Endothelial cell of hepatic sinusoid (primary cell): ENCODE measurements at regions not wholly inside any gene's neighbourhood (a gene's known extent, or its start where the extent isn't known, plus 50 kb on each side); places are given as distances from the start of the nearest gene placed in this dataset.

Experiments
- in situ Hi-C: cut with HindIII; loops from 2 replicates; pipeline ENCODE4 v1.10.0; 2017; ENCODE audit warnings: low sequenced_read_pairs

DNA sequence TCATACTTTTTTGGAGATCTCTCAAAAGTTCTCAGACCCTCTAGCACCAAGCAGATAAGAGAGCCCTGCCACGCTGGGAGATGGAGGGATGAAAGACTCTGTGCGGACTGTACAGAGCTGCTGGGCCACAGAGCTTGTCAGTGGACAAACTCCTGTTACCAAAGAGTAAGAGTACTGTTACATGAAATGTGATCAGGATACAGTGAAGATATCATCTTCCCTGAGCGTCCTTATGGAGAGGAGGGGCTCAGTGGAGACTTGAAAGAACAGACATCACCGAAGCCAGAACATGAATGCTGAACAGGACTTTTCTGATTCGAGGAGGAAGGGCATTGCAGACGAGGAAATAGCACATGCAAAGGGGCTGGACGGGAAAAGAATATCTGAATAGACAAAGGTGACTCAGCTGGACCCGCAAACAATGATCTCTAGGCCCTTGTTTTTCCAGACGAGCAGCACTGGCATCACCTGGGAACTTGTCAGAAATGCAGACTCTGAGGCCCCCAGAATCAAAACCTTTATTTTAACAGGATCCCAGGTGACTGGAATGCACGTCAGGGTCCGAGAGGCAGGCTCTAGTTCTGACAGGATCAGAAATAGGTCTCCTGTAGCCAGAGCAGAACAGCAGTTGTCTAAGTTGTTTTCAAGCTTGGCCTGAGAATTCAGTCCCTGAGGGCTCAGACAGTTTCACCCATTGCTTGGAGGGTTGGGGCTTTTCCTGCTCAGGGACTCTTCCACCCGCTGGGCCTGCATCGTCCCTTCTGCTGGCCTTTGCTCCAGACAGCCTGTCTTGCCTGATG lies 277.9 kb downstream of the RPLP1 start:
- in situ Hi-C loops: no loop called here

DNA sequence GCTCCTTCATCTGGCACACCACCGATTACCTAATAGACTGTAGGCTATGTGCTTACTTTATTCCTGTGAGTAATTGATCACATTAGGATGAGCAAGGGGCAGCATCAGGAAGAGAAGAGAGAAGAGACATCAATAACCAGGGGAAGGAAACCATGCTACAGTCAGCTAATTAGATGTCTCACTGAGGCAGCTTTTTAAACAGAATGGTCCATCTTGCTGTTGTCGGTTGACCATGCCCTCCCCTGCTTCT lies 278.4 kb downstream of the RPLP1 start:
- in situ Hi-C loops: no loop called here

DNA sequence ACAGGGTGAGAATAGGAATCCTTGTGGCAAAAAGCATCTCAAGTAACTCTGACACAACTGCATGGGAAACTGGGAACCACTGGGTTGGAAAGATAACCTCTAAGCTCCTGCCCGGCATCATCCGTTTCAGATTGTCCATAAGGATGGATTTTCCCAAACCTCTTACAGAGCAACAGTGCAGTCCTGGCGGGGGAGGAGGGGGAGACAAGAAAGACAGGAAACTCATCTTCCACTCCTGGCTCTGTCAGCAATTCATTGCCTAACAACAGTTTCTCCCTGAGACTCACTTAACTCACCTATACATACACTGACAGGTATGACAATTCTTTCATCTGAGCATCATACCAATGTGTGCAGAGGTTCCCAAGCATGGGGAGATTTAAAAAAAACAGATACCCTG lies 279.0 kb downstream of the RPLP1 start:
- in situ Hi-C loops: no loop called here

DNA sequence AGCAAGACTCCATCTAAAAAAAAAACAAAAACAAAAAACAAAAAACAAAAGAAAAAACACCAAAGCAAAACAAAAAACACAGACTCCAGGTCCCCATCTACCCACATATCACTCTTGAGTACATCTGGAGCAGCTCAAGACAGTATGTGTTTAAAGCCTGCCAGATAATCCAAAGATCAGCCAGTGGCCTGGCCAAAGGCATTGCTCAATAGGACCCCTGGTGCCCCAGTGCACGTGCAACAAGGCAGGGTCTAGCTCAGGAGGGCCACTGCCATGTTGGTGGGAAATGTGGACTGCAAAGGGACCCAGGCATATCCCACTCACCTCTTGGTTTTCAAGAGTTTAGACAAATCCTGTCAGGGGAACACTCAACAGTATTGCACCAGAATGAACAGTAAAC lies 279.5 kb downstream of the RPLP1 start:
- in situ Hi-C loops: no loop called here

DNA sequence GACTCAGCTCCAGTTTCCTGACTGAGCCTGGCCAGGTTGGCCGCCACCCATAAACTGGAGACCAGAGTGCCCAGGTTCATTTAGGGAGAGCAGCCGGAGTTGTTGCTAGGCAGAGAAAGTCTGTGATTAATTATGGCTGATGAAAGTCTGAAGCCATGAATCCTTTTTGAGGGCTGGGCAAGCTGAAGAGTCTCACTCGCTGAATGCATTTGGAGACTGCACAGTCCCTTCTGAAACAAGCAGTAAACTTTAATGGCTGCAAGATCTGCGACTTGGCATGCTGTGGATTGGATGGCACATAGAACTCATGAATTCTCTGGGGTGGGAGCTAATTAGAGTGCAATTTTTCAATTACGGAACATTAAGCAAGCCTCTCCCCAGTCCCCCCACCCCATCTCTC lies 282.1 kb downstream of the RPLP1 start:
- in situ Hi-C loops: no loop called here

DNA sequence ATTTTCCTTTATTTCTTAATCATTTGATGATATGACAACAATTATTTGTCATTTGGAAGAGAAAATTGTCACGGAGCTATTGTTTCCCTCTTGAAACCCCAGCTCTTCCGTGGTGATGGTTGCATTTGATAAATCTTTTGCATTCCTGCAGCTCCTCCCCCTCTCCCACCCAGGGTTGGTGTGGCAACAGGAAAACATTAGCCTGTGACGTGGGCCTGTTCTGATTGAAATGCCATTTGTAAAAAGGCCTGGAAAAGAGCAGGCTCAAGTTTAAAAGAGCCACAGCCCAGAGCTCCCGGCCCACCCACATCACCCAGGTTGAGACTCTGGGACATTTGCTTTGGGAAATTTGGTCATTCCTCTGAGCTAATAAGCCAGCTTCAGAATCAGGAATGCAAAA lies 282.5 kb downstream of the RPLP1 start:
- in situ Hi-C loops: no loop called here

DNA sequence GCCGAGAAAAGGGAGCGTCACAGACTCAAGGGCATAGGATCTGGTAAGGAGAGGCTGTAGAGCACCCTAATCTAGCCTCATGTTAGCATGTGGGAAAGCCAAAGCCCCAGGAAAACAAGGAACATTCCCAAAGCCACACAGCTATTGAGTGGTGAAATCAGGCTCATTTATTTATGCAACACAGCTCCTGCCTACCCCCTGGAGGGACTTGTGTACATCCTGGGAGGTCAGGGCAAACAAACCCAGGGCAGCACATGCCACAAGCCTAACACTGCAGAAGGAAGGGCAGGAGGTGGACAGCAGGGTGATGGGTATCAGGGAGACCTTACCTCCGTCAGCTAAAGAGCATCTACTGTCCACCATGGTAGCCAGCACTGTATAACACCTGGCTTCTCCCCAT lies 283.5 kb downstream of the RPLP1 start:
- in situ Hi-C loops: no loop called here

DNA sequence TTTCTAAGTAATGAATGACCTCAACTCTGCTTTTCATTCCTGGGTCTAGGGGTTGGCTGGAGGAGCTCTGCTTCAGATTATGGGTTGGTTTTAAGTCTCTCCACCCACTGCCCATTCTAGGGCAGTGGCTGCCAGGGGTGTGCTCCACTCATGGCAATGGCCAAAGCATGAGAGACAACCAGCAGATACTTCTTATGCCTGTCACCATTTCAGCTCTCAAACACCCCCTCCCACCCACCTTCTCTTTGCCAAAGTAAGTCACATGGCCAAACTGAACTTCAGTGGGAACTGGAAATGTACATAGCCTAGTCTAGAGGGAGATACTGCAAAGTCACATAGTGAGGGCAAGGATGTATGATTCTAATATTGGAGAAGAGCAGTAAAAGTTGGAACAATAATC lies 285.3 kb downstream of the RPLP1 start:
- in situ Hi-C loops: no loop called here

DNA sequence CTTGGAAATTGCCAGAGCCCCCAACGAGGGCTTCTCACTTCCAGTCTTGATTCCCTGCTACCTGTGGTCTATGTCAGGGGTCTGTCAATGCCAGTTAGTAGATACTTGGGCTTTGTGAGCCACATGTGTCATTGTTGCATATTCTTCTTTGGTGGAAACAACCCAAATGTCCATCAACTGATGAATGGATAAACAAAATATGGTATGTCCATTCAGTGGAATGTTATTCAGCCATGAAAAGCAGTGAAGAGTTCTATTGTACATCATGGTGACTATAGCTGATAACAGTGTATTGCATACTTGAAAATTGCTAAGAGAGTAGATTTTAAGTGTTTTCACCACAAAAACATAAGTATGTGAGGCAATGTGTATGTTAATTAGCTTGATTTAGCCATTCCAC lies 288.1 kb downstream of the RPLP1 start:
- in situ Hi-C loops: no loop called here

DNA sequence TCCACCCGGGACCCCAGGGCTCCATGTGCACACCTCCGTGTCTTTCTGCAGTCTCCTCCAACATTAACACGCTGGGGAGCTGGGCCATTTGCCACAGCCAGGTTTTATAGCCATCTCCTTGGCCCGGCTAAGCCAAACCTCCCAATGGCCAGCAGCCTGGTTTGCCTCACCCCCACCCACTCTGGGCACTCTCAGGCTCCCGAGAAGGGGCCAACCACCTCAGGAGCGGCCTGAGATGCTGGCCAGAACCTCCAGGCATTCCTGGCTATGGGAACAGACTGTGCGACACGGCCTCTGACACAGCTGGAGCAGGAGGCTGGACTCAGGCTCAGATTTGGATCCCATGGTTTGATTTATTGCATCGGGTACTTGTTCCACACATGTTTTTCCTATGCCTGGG lies 289.7 kb downstream of the RPLP1 start:
- in situ Hi-C loops: no loop called here

DNA sequence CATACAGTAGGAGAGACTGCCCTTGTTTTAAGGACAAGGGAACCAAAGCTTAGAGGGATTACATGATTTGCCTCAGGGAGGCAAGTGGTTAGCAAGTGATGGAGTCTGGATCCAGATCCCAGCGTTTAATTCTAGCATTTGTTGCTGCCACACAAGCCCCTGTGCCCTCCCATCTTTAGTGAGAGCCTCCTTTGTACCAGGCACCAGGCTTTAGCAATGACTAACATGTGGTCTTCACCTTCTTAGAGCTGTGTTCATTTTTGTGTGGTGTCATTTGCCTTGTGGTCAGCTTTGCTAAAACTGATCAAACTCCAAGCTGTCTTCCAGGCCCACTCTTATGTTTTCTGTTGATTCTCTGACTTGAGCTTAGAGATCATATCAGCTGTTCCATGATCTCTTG lies 290.5 kb downstream of the RPLP1 start:
- in situ Hi-C loops: no loop called here

DNA sequence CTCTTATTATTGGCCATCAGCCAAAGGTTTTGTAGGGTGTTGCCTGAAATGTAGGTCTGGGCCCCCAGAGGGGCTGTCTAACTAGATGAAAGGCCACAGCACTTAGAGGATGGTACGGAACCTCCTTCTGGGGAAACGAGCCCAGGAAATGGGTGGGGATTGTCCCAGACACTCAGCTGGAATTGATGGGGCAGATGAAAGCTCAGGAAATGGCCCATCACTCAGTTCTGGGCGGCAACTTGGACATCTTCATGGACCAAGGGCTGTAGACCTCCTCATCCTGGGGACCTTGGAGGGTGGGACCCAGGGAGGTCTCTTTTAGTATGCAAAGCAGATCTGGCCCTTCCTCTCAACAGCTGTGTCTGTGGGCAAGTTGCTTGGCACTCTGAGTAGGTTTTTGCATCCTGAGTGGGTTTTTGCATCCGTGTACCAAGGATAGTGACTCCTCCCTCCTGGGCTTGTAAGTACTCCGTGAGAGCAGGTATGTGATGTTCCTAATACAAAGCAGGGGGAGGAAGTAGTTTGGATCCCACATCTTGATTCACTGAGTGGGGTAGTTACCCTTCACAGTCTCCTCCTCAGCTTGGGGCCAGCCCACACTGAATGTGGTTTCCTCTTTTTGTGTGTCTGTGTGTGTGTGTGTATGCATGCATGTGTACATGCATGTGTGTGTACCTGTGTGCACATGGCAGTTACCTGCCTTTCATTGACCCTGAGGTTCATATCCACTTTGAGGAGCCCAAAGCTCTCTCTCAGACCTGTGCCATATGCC lies 292.0 kb downstream of the RPLP1 start:
- in situ Hi-C loops: no loop called here

DNA sequence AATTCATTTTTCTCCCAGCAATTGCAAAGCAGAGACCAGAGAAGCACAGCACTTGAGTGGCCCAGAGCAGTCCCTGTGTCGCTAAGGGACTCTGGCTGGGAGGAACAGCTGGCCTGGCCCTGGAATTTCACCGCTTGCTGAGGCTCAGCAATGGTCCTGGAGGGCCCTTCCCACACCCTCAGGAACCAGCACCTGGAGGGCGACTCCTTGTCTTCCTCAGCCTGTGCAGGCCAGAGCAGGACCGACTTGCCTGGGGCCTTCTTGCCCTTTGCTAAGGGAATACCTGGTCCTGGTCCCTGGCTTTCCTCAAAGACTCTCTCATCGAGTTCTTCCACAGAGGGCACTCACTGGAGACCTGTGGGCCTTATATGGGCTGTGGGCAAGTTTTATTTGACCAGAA lies 294.6 kb downstream of the RPLP1 start:
- in situ Hi-C loops: no loop called here

DNA sequence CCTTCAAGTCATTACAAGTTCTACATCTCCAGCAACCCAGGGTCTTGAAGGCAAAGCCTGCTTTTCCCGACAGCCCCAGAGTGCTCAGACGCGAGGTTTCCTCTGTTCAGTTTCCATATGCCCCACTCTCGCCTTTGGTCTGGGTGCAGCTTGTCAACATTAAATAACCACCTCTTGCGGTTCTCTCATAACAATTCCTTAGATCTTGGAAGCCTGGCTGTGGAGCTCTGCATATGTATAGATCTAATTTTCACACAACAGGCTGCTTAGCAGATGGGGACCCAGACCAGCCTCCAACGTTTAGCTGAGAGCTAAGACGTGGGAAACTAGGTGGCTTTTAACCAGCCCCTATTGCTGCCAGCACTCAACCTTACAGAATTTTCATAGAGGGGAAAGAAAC lies 295.5 kb downstream of the RPLP1 start:
- in situ Hi-C loops: no loop called here

DNA sequence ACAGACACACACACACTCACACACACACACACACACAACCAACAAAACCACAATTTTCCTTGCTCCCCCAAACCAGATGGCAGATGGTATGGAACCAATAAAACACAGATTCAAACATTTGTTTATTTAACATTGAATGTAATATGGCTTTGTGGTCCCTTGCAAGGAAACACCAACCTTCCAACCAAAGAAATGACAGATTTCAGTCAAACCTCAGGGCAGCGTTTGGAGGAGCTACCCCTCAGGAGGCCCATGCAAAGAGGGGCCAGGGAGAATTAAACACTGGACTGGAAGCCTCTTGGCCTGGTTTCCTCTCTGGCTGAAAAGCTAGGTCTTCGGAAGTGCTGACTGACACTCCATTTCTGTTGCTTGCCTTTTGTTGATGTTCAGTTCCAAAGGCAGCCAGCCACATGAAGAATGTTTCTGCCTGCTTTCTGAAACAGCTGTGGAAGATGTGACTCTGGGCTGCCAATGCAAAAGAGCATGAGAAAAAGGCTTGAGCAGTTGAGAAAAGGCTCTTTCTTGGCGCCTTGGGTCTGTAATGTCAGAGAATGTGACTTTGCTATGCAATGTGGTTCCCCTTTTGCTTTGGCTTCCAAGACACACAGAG lies 296.1 kb downstream of the RPLP1 start:
- in situ Hi-C loops: no loop called here

DNA sequence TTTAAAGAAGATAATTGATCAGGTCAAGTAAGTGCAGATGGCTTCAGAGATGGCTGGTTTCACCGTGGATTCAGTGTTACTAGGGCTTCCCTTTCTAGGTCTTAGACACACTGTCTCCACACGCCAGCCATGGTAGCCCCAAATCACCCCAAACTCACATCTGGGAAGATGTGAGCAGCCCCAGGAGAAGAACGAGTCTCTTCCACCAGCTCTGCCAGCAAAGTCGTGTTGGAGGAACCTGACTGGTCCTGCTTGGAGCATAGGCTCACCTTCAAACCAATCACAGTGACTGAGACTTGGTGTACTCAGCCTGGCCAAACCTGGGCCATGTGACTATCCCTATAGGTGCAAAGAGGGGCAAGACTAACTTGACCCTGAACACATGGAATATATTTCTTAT lies 296.7 kb downstream of the RPLP1 start:
- in situ Hi-C loops: no loop called here

DNA sequence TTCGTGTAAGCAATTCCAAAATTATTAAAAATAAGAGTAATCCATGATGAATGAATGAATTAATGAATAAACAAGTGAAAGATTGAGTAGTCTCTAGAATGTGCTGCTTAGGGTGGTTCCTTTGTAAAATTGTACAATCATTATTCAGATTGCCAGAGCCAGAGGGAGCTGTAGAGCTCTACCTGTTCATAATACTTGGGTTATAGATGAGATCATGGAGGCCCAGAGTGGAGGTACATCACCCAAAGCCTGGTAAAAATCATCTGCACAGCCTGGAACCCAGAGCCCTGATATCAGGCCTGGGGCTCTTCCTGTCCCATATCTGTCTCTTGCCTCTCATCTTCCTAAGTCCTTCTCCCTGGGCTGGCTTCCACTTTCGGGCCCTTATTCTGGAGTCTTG lies 297.2 kb downstream of the RPLP1 start:
- in situ Hi-C loops: no loop called here

DNA sequence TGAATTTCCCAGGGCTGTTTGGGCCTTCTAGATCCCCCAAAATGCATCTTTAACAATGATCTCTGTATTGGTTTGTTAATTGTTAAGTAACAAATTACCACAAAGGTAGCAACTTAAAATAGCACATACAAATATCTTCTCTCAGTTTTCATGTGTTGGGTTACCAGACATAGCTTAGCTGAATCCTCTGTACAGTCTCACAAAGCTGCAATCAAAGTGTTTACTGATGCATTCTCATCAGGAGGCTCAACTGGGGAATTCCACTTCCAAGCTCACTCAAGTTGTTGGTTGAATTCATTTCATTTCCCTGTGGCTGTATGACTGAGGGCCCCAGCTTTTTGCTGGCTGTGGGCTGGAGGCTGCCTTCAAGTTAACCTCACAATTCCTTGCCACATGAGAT lies 297.6 kb downstream of the RPLP1 start:
- in situ Hi-C loops: no loop called here

DNA sequence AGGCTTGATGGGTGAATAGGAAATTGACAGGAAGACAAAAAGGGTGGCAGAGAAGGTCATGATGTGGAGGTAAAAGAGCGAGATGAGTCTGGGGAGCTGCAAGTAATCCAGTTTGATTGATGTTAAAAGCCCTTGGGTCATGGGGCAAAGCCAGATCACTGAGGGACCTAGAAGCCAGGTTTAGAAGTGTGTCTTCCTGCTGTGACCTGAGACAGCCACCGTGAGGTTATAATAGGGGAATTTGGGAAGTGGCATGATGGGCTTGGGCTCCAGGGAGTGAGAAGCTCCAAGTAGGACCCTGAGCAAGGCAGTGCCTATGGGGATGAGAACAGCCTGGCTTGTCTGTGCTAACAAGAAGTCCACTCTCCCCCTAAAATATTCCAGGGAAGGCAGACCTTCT lies 298.5 kb downstream of the RPLP1 start:
- in situ Hi-C loops: no loop called here

DNA sequence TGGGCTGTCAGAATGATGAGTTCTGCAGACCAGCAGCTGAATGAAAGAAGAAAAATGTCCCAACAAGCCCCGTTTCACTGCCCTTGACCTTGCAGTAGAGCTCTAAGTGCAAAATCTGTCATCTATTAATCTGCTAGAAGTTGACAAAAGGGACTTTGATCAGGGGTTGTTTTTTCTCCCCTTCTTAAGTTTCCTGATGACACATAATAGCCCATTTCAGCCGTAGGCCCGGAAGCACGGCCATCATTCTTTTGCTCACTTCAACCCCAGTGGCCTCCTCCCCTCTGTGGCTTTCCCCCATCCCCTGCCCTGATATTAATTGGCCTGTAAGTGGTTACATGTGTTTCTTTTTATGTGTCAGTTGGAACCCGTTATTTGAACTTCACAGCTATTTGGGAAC lies 298.9 kb downstream of the RPLP1 start:
- in situ Hi-C loops: no loop called here

DNA sequence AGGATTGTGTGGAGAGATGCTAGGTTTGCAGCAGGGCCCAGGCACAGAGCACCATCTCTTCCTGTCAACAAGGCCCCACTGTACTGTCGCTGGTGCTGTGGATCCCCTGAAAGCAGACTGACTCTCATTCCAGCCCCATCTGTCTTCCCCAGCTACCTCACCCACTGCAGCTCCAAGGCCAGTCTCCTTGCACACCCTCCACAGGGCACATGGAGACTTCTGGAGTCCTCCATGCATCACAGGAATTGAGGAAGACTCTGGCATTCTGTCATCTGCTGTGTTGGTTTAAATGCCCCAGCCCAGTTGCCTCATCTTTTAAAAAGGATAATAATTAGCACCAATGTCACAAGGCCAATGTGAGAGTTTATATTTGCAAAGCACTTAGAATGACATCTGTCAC lies 301.2 kb downstream of the RPLP1 start:
- in situ Hi-C loops: no loop called here

DNA sequence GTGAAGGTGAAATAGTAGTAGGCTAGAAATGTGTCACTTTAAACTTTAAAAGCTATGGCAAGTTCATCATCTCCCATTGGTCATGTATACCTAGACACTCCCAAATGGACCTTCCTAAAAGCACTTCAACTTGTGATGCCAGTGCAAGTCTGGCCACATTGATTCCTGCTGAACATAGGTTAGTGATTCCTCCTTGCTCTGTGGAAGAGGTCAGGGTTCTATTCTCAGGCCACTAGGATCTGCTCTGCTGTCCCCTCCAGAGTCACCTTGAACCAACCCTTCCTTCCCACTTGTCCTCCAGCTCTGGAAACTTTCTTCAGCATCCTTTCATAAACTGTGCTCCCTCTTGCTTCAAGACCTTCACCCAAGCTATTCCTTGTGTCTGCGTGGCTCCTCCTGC lies 301.7 kb downstream of the RPLP1 start:
- in situ Hi-C loops: no loop called here
